IPS DF 6.9 (cell line): ENCODE measurements at regions not wholly inside any gene's neighbourhood (a gene's known extent, or its start where the extent isn't known, plus 50 kb on each side); places are given as distances from the start of the nearest gene placed in this dataset.

ENCODE experiments used
- DNase-seq: peaks from one replicate; pipeline ENCODE4 v3.0.0-alpha.2; 2013; ENCODE audit warnings: low read depth, low spot score
- H3K27ac ChIP-seq: one replicate; pipeline ENCODE4 v1.5.1; 2013; ENCODE audit warnings: low read length, control low read depth
- H3K27me3 ChIP-seq: 2 replicates; pipeline ENCODE4 v1.6.1; 2013; ENCODE audit warnings: mild to moderate bottlenecking, low read length; ENCODE audit not compliant: control insufficient read depth, insufficient read depth
- H3K36me3 ChIP-seq: 2 replicates; pipeline ENCODE4 v1.6.1; 2013; ENCODE audit warnings: low read length; ENCODE audit not compliant: control insufficient read depth, insufficient read depth
- H3K4me1 ChIP-seq: 2 replicates; pipeline ENCODE4 v1.6.1; 2013; ENCODE audit warnings: low read length; ENCODE audit not compliant: control insufficient read depth, insufficient read depth
- H3K4me3 ChIP-seq: 2 replicates; pipeline ENCODE4 v1.5.1; 2013; ENCODE audit warnings: mild to moderate bottlenecking, low read length
- H3K9me3 ChIP-seq: 2 replicates; pipeline ENCODE4 v1.6.1; 2013; ENCODE audit warnings: low read length, inconsistent platforms; ENCODE audit not compliant: control insufficient read depth, insufficient read depth
- WGBS: extraction: QIAGEN DNeasy Blood & Tissue Kit; methylation state at CpG from one replicate; pipeline ENCODE4 v1.1.7; 2013; ENCODE audit warnings: mixed read lengths, missing lambda C conversion rate; ENCODE audit not compliant: insufficient read length, insufficient coverage; 5-methylcytosine and 5-hydroxymethylcytosine counted together

- H3K4me3 ChIP-seq = peak overlapping the region; percentile 21; the same call in 1 of the 2 replicates
- no peaks in the 10 kb centered on the region for H3K9me3 ChIP-seq
- H3K27ac ChIP-seq = no peak overlapping the region
- H3K27me3 ChIP-seq = no peaks in the 10 kb centered on the region; the same call in none of the 2 replicates
- no peak for DNase-seq
- H3K36me3 ChIP-seq = no peaks in the 10 kb centered on the region; the same call in 1 of the 2 replicates
- WGBS = no CpG with 5 or more reads among the region's 16 CpGs
- peaks cover 17% of the 10 kb centered on the region for H3K4me1 ChIP-seq
Measured at GRCh38 chr22:46072981-46073682, 77.2 kb upstream of the PPARA start.

- Histone ChIP-seq H3K27me3 (no peaks in the 10 kb centered on the region; the same call in none of the 2 replicates), H3K9me3 (no peaks in the 10 kb centered on the region), H3K36me3 (no peaks in the 10 kb centered on the region; the same call in 1 of the 2 replicates), H3K4me1 (peaks cover 22% of the 10 kb centered on the region), H3K27ac (no peak overlapping the region), H3K4me3 (peak overlapping the region; percentile 9; the same call in 1 of the 2 replicates)
- WGBS = no CpG with 5 or more reads among the region's 28 CpGs
- DNase-seq = no peak
Measured at GRCh38 chr22:46073683-46074504, 76.4 kb upstream of the PPARA start.

- Histone ChIP-seq H3K9me3 (no peaks in the 10 kb centered on the region), H3K27ac (no peak overlapping the region), H3K27me3 (no peaks in the 10 kb centered on the region; the same call in none of the 2 replicates), H3K4me3 (no peak overlapping the region), H3K36me3 (no peaks in the 10 kb centered on the region; the same call in 1 of the 2 replicates), H3K4me1 (peaks cover 20% of the 10 kb centered on the region)
- no peak for DNase-seq
- no CpG with 5 or more reads among the region's 19 CpGs for WGBS
Measured at GRCh38 chr22:46074771-46075551, 75.4 kb upstream of the PPARA start.

GRCh38 chr22:46075764-46076531 lies 74.4 kb upstream of the PPARA start:
- DNase-seq = no peak
- Histone ChIP-seq H3K36me3 (no peaks in the 10 kb centered on the region; the same call in 1 of the 2 replicates), H3K4me3 (no peak overlapping the region), H3K4me1 (peaks cover 20% of the 10 kb centered on the region), H3K9me3 (no peaks in the 10 kb centered on the region), H3K27ac (no peak overlapping the region), H3K27me3 (no peaks in the 10 kb centered on the region; the same call in none of the 2 replicates)
- WGBS = no CpG with 5 or more reads among the region's 15 CpGs

- no peak for DNase-seq
- Histone ChIP-seq H3K27ac (no peak overlapping the region), H3K36me3 (no peaks in the 10 kb centered on the region; the same call in 1 of the 2 replicates), H3K9me3 (no peaks in the 10 kb centered on the region), H3K4me3 (no peak overlapping the region), H3K4me1 (peaks cover 20% of the 10 kb centered on the region), H3K27me3 (no peaks in the 10 kb centered on the region; the same call in none of the 2 replicates)
- WGBS = no CpG with 5 or more reads among the region's 23 CpGs
Measured at GRCh38 chr22:46076651-46077339, 73.5 kb upstream of the PPARA start.

GRCh38 chr22:46077669-46078099 lies 72.6 kb upstream of the PPARA start:
- Histone ChIP-seq H3K4me1 (peaks cover 20% of the 10 kb centered on the region), H3K9me3 (no peaks in the 10 kb centered on the region), H3K27ac (no peak overlapping the region), H3K36me3 (no peaks in the 10 kb centered on the region), H3K27me3 (no peaks in the 10 kb centered on the region; the same call in none of the 2 replicates), H3K4me3 (no peak overlapping the region)
- WGBS = no CpG with 5 or more reads among the region's 12 CpGs
- DNase-seq = no peak

GRCh38 chr22:46078241-46079092 lies 71.9 kb upstream of the PPARA start:
- DNase-seq = no peak
- peaks cover 20% of the 10 kb centered on the region for H3K4me1 ChIP-seq
- no peaks in the 10 kb centered on the region; the same call in 1 of the 2 replicates for H3K27me3 ChIP-seq
- H3K27ac ChIP-seq = no peak overlapping the region
- no CpG with 5 or more reads among the region's 40 CpGs for WGBS
- H3K36me3 ChIP-seq = no peaks in the 10 kb centered on the region
- H3K4me3 ChIP-seq = no peak overlapping the region
- H3K9me3 ChIP-seq = no peaks in the 10 kb centered on the region

GRCh38 chr22:46079093-46079860 lies 71.0 kb upstream of the PPARA start:
- no peaks in the 10 kb centered on the region for H3K9me3 ChIP-seq
- H3K36me3 ChIP-seq = no peaks in the 10 kb centered on the region
- peaks cover 16% of the 10 kb centered on the region for H3K4me1 ChIP-seq
- DNase-seq = no peak
- H3K27me3 ChIP-seq = no peaks in the 10 kb centered on the region
- no peak overlapping the region for H3K27ac ChIP-seq
- no CpG with 5 or more reads among the region's 21 CpGs for WGBS
- no peak overlapping the region for H3K4me3 ChIP-seq
